Gastroesophageal sphincter (tissue), 3 donors: ENCODE measurements at regions not wholly inside any gene's neighbourhood (a gene's known extent, or its start where the extent isn't known, plus 50 kb on each side); places are given as distances from the start of the nearest gene placed in this dataset.

ENCODE experiments used
- POLR2A ChIP-seq, 2 donors: fragments of 450-650 bp; IDR thresholded peaks; one replicate each; pipeline ENCODE4 v1.6.1; 2017; ENCODE audit warnings: antibody characterized with exemption in 2 of 2, mild to moderate bottlenecking in 2 of 2, moderate library complexity in 1 of 2
- TF ChIP-seq, protein P1 (sequence below), 4 experiments: fragments of 200-600 bp in 2 of 4; fragments of 450-650 bp in 2 of 4; sonication (generic) in 1 of 4; IDR thresholded peaks; one replicate each; pipeline ENCODE4 v1.5.1; 2017 to 2019; ENCODE audit warnings: antibody characterized with exemption in 4 of 4, mild to moderate bottlenecking in 2 of 4, moderate library complexity in 2 of 4

DNA sequence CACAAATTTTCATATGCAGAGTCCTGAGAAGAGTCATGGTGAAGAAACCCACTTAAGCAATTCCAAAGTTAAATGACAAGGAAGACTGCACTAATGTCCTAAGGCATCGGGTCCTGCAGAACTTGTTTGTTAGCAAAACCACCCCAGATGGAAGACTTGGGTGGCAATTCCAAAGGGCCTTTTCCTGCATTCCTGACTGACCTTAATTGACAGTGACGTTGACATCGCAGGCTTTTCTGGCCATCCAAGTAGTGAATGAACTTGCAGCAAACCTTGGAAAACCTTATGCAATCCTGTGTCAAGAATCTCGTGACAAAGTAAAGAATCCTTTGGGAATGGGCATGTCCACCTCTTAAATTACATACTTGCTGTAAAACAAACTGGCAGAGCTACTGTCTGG lies 112.5 kb upstream of the SH3BP4 start:
- TF ChIP-seq, protein P1, sequence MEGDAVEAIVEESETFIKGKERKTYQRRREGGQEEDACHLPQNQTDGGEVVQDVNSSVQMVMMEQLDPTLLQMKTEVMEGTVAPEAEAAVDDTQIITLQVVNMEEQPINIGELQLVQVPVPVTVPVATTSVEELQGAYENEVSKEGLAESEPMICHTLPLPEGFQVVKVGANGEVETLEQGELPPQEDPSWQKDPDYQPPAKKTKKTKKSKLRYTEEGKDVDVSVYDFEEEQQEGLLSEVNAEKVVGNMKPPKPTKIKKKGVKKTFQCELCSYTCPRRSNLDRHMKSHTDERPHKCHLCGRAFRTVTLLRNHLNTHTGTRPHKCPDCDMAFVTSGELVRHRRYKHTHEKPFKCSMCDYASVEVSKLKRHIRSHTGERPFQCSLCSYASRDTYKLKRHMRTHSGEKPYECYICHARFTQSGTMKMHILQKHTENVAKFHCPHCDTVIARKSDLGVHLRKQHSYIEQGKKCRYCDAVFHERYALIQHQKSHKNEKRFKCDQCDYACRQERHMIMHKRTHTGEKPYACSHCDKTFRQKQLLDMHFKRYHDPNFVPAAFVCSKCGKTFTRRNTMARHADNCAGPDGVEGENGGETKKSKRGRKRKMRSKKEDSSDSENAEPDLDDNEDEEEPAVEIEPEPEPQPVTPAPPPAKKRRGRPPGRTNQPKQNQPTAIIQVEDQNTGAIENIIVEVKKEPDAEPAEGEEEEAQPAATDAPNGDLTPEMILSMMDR (IDR thresholded peaks at IDR 0.05): no peak
- TF ChIP-seq POLR2A (IDR thresholded peaks at IDR 0.05): no peak
